Stomach (tissue), 4 donors: ENCODE measurements at regions not wholly inside any gene's neighbourhood (a gene's known extent, or its start where the extent isn't known, plus 50 kb on each side); places are given as distances from the start of the nearest gene placed in this dataset.

Experiments
- EP300 ChIP-seq: sonication (generic); formaldehyde crosslinking; IDR thresholded peaks from one replicate; pipeline ENCODE4 v1.6.1; 2017; ENCODE audit warnings: antibody characterized with exemption
- POLR2A ChIP-seq, 4 donors: fragments of 450-650 bp; IDR thresholded peaks; one replicate each; pipeline ENCODE4 v1.6.1; 2016; ENCODE audit warnings: antibody characterized with exemption in 4 of 4, control low read depth in 2 of 4, mild to moderate bottlenecking in 1 of 4, moderate library complexity in 1 of 4
- POLR2AphosphoS5 ChIP-seq, 3 donors: sonication (generic); formaldehyde crosslinking; IDR thresholded peaks; one replicate each; pipeline ENCODE4 v1.6.1; 2016; ENCODE audit warnings: antibody characterized with exemption in 3 of 3
- TF ChIP-seq, protein P1 (sequence below), 7 experiments: fragments of 450-650 bp in 4 of 7; fragments of 200-600 bp in 3 of 7; sonication (generic) in 3 of 7; IDR thresholded peaks; one replicate each; pipeline ENCODE4 v1.5.1; 2016 to 2019; ENCODE audit warnings: antibody characterized with exemption in 7 of 7, control low read depth in 2 of 7, mild to moderate bottlenecking in 1 of 7

GRCh38 chr13:81676008-81676407 is 1335.1 kb upstream of the SPRY2 start:
- TF ChIP-seq, protein P1, sequence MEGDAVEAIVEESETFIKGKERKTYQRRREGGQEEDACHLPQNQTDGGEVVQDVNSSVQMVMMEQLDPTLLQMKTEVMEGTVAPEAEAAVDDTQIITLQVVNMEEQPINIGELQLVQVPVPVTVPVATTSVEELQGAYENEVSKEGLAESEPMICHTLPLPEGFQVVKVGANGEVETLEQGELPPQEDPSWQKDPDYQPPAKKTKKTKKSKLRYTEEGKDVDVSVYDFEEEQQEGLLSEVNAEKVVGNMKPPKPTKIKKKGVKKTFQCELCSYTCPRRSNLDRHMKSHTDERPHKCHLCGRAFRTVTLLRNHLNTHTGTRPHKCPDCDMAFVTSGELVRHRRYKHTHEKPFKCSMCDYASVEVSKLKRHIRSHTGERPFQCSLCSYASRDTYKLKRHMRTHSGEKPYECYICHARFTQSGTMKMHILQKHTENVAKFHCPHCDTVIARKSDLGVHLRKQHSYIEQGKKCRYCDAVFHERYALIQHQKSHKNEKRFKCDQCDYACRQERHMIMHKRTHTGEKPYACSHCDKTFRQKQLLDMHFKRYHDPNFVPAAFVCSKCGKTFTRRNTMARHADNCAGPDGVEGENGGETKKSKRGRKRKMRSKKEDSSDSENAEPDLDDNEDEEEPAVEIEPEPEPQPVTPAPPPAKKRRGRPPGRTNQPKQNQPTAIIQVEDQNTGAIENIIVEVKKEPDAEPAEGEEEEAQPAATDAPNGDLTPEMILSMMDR (IDR thresholded peaks at IDR 0.05) = no peak
- TF ChIP-seq POLR2AphosphoS5 (IDR thresholded peaks at IDR 0.05) = no peak
- no peak for TF ChIP-seq EP300
- no peak for TF ChIP-seq POLR2A (IDR thresholded peaks at IDR 0.05)
